Stomach (tissue), 4 donors: ENCODE measurements at regions not wholly inside any gene's neighbourhood (a gene's known extent, or its start where the extent isn't known, plus 50 kb on each side); places are given as distances from the start of the nearest gene placed in this dataset.

Source experiments
- POLR2A ChIP-seq, 4 donors: fragments of 450-650 bp; IDR thresholded peaks; one replicate each; pipeline ENCODE4 v1.6.1; 2016; ENCODE audit warnings: antibody characterized with exemption in 4 of 4, control low read depth in 2 of 4, mild to moderate bottlenecking in 1 of 4, moderate library complexity in 1 of 4
- POLR2AphosphoS5 ChIP-seq, 3 donors: sonication (generic); formaldehyde crosslinking; IDR thresholded peaks; one replicate each; pipeline ENCODE4 v1.6.1; 2016; ENCODE audit warnings: antibody characterized with exemption in 3 of 3

DNA sequence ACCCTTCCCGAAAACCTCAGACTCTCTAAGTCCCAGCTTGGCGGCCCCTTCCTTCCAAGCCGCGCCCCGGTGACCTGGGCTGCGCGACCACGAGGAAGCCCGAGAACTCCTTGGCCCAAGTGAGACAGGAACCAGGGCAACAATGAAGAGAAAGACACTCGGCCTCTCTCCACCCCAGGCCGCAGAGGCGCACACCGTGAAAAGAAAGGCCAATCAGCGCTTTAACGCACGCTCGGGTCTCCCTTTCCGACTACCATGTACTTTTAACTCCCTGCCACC is 166.4 kb upstream of the PPP1R3A start:
- TF ChIP-seq POLR2AphosphoS5 (IDR thresholded peaks at IDR 0.05) (no peak), POLR2A (IDR thresholded peaks at IDR 0.05) (no peak)
